ENCODE measurements at regions not wholly inside any gene's neighbourhood (a gene's known extent, or its start where the extent isn't known, plus 50 kb on each side); places are given as distances from the start of the nearest gene placed in this dataset.

DNA sequence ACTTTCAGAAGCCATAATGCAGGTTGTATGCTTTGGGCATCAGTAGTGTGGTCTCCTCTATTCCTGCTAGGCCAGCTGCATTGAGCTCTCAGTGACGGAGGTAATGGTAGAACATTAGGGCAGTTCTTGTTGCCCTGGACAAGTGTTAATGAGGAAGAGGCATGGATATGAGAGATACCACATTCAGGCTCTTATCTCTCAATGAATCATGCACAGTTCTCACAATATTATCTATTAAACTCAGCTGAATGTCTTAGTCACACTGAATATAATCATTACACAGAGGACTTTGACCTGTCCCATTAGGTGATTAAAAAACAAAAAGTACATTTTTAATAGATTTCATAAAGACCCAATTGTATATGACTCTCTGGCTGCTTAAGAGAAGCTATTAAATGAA lies 76.6 kb upstream of the SSBP2 start:
- Histone ChIP-seq H2AFZ (replicated peaks; ENCODE audit: low read length, poor library complexity) (no peak overlapping the region), H4K5ac (ENCODE audit: low read depth, low read length) (no peak overlapping the region), H3K27me3 (ENCODE audit: control insufficient read depth, insufficient read depth, low read length) (no peaks in the 10 kb centered on the region), H4K91ac (ENCODE audit: insufficient read depth, low read depth, low read length) (no peak overlapping the region), H3K9me3 (ENCODE audit: control insufficient read depth, insufficient read depth, low read length) (no peaks in the 10 kb centered on the region), H3K18ac (ENCODE audit: low read depth, low read length) (no peak overlapping the region), H4K8ac (ENCODE audit: low read depth in 2 of 2, low read length in 2 of 2) (no peak overlapping the region), H3K9me1 (ENCODE audit: insufficient read depth, low read length) (no peaks in the 10 kb centered on the region; the same call in 1 of the 2 replicates), H2BK20ac (ENCODE audit: low read depth, low read length) (no peak overlapping the region), H3K27ac (ENCODE audit: insufficient read depth, low read length) (no peak overlapping the region), H3K36me3 (ENCODE audit: control insufficient read depth, insufficient read depth, low read length) (no peaks in the 10 kb centered on the region), H3K14ac (replicated peaks; ENCODE audit: low read depth, low read length) (no peak overlapping the region), H3K79me1 (ENCODE audit: low read depth in 1 of 2, low read length in 2 of 2) (no peaks in the 10 kb centered on the region), H3K4me3 (ENCODE audit: insufficient read depth, low read depth, low read length) (no peak overlapping the region), H4K20me1 (ENCODE audit: insufficient read depth, low read length) (no peaks in the 10 kb centered on the region), H3K23ac (ENCODE audit: low read depth, low read length) (no peak overlapping the region), H3K4me1 (ENCODE audit: control insufficient read depth, insufficient read depth, low read length) (peaks cover 2% of the 10 kb centered on the region; the same call in 1 of the 2 replicates), H2BK120ac (ENCODE audit: low read depth, low read length) (no peak overlapping the region), H3K4ac (ENCODE audit: low read depth, low read length) (no peak overlapping the region), H3K9ac (ENCODE audit: low read depth, low read length) (no peak overlapping the region), H3K56ac (ENCODE audit: extremely low read depth, insufficient read depth, low read length) (no peak overlapping the region), H2BK5ac (ENCODE audit: low read depth, low read length, poor library complexity, severe bottlenecking) (no peak overlapping the region), H2AK9ac (replicated peaks; ENCODE audit: low read depth, low read length, poor library complexity) (no peak overlapping the region), H2BK15ac (ENCODE audit: low read depth, low read length) (no peak overlapping the region), H2AK5ac (ENCODE audit: low read depth, low read length) (no peak overlapping the region), H3K4me2 (ENCODE audit: low read depth, low read length) (no peak overlapping the region)
- ChIA-PET POLR2A (ENCODE audit: unreplicated experiment) (no interaction called here), CTCF (no interaction called here)
- dilution Hi-C loops (cut with HindIII; ENCODE audit: low sequenced_read_pairs, unreplicated experiment) (no loop called here), in situ Hi-C loops (cut with MboI; ENCODE audit: low sequenced_read_pairs) (no loop called here), intact Hi-C loops (cut with micrococcal nuclease) (no loop called here)
- no peak for DNase-seq
- no peak for TF ChIP-seq FOS (IDR thresholded peaks at IDR 0.05; ENCODE audit: low read depth, low read length)
- TF ChIP-seq MAZ (IDR thresholded peaks at IDR 0.05; ENCODE audit: borderline replicate concordance, low read depth, low read length): no peak
- TF ChIP-seq POLR2A (IDR thresholded peaks at IDR 0.05; ENCODE audit: low read depth, low read length): no peak
- TF ChIP-seq MXI1 (IDR thresholded peaks at IDR 0.05; ENCODE audit: borderline replicate concordance, low read depth, low read length): no peak
- no peak for TF ChIP-seq BHLHE40 (IDR thresholded peaks at IDR 0.05; ENCODE audit: low read depth, low read length)
- TF ChIP-seq RAD21 (IDR thresholded peaks at IDR 0.05; ENCODE audit: low read length): no peak
- TF ChIP-seq, protein P1, sequence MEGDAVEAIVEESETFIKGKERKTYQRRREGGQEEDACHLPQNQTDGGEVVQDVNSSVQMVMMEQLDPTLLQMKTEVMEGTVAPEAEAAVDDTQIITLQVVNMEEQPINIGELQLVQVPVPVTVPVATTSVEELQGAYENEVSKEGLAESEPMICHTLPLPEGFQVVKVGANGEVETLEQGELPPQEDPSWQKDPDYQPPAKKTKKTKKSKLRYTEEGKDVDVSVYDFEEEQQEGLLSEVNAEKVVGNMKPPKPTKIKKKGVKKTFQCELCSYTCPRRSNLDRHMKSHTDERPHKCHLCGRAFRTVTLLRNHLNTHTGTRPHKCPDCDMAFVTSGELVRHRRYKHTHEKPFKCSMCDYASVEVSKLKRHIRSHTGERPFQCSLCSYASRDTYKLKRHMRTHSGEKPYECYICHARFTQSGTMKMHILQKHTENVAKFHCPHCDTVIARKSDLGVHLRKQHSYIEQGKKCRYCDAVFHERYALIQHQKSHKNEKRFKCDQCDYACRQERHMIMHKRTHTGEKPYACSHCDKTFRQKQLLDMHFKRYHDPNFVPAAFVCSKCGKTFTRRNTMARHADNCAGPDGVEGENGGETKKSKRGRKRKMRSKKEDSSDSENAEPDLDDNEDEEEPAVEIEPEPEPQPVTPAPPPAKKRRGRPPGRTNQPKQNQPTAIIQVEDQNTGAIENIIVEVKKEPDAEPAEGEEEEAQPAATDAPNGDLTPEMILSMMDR (conservative IDR thresholded peaks at IDR 0.05; ENCODE audit: low read depth, low read length): no peak
- no peak for ATAC-seq (ENCODE audit: low read depth)
- BruUV-seq (replicated peaks): no TSS peak
- no CpG with 5 or more reads among the region's 1 CpG for WGBS, 2 experiments (ENCODE audit: extremely low coverage in 2 of 2, insufficient read length in 1 of 2)
